RWPE2 (cell line): ENCODE measurements at regions not wholly inside any gene's neighbourhood (a gene's known extent, or its start where the extent isn't known, plus 50 kb on each side); places are given as distances from the start of the nearest gene placed in this dataset.

Source experiments
- ATAC-seq: fragments of 200-7000 bp; cut with Tn5 transposase; 3 replicates; pipeline ENCODE4 v1.9.1; 2021; ENCODE audit warnings: low read depth
- DNase-seq: peaks from one replicate; pipeline ENCODE4 v3.0.0-alpha.2; 2020; ENCODE audit warnings: low spot score
- H3K27ac ChIP-seq: fragments of 450-650 bp; 2 replicates; pipeline ENCODE4 v1.5.1; 2017; ENCODE audit warnings: mild to moderate bottlenecking; ENCODE audit not compliant: poor library complexity, severe bottlenecking
- H3K27me3 ChIP-seq: fragments of 250-450 bp; sonication (Bioruptor Pico); 2 replicates; pipeline ENCODE4 v1.5.1; 2021; ENCODE audit warnings: mild to moderate bottlenecking, moderate library complexity; ENCODE audit not compliant: insufficient read depth, poor library complexity, severe bottlenecking
- H3K36me3 ChIP-seq: fragments of 250-450 bp; sonication (Bioruptor Pico); 2 replicates; pipeline ENCODE4 v1.5.1; 2020; ENCODE audit warnings: low read depth, mild to moderate bottlenecking, moderate library complexity
- H3K4me1 ChIP-seq: fragments of 250-450 bp; sonication (Bioruptor Pico); 2 replicates; pipeline ENCODE4 v1.5.1; 2021; ENCODE audit warnings: mild to moderate bottlenecking, moderate library complexity; ENCODE audit not compliant: insufficient read depth, poor library complexity, severe bottlenecking
- H3K4me3 ChIP-seq: fragments of 250-450 bp; sonication (Bioruptor Pico); 2 replicates; pipeline ENCODE4 v1.5.1; 2021; ENCODE audit warnings: mild to moderate bottlenecking, moderate library complexity; ENCODE audit not compliant: severe bottlenecking
- H3K9me3 ChIP-seq: fragments of 250-450 bp; sonication (Bioruptor Pico); 2 replicates; pipeline ENCODE4 v1.5.1; 2021; ENCODE audit warnings: mild to moderate bottlenecking, moderate library complexity; ENCODE audit not compliant: severe bottlenecking
- TF ChIP-seq, protein P1 (sequence below): fragments of 450-650 bp; IDR thresholded peaks from one replicate; pipeline ENCODE4 v1.5.1; 2017; ENCODE audit warnings: mild to moderate bottlenecking, moderate library complexity; ENCODE audit not compliant: poor library complexity, severe bottlenecking

DNA sequence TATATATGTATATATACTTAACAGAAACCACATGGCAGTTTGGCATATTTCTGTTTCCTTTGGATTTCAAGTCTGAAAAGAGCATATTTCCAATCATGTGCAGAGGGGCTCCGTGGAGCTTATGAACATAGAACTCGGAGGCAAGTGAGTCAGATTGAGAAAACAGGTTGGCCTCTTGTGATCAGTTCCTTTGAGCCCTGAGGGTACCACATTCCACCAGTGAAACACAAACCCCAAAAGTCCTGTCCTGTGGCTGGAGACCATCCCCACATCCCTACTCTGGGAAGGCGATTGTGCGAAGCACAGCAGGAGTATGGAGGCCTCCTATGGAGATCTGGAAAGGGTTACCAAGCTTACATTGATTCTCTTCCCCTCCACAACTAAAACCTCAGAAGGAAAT, 196.7 kb upstream of the TMEM72 start:
- H3K9me3 ChIP-seq = no peaks in the 10 kb centered on the region
- H3K4me3 ChIP-seq = no peak overlapping the region
- no peak for DNase-seq
- H3K27ac ChIP-seq = no peak overlapping the region
- no peaks in the 10 kb centered on the region for H3K36me3 ChIP-seq
- TF ChIP-seq, protein P1, sequence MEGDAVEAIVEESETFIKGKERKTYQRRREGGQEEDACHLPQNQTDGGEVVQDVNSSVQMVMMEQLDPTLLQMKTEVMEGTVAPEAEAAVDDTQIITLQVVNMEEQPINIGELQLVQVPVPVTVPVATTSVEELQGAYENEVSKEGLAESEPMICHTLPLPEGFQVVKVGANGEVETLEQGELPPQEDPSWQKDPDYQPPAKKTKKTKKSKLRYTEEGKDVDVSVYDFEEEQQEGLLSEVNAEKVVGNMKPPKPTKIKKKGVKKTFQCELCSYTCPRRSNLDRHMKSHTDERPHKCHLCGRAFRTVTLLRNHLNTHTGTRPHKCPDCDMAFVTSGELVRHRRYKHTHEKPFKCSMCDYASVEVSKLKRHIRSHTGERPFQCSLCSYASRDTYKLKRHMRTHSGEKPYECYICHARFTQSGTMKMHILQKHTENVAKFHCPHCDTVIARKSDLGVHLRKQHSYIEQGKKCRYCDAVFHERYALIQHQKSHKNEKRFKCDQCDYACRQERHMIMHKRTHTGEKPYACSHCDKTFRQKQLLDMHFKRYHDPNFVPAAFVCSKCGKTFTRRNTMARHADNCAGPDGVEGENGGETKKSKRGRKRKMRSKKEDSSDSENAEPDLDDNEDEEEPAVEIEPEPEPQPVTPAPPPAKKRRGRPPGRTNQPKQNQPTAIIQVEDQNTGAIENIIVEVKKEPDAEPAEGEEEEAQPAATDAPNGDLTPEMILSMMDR = no peak
- peaks cover 14% of the 10 kb centered on the region for H3K4me1 ChIP-seq
- ATAC-seq = no peak
- no peaks in the 10 kb centered on the region for H3K27me3 ChIP-seq

DNA sequence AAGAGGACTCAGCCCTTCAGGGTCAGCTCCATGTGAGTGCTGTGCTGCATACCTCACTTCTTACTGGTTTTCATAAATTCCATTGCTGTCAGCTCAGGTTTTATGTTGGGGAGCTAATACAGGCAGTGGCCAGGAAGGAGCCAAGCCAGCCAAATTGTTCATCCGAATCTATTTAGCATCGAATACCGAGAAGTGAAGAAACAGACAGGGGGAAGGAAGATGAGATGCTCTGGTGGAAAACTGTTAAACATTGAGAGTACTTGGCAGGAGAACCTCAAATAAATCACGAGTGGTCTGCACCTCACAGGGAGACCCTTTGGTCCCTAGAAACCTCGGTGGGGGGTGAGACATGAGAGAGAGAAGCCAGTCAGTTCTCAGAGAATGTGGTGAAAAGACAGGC, 196.0 kb upstream of the TMEM72 start:
- H3K4me1 ChIP-seq = peaks cover 14% of the 10 kb centered on the region
- no peak for DNase-seq
- H3K27ac ChIP-seq = no peak overlapping the region
- no peaks in the 10 kb centered on the region for H3K9me3 ChIP-seq
- H3K4me3 ChIP-seq = no peak overlapping the region
- ATAC-seq = 0 out of 3 replicates have a peak, but pooled peaks have one; percentile 46
- no peaks in the 10 kb centered on the region for H3K36me3 ChIP-seq
- TF ChIP-seq, protein P1 = no peak
- no peaks in the 10 kb centered on the region for H3K27me3 ChIP-seq

DNA sequence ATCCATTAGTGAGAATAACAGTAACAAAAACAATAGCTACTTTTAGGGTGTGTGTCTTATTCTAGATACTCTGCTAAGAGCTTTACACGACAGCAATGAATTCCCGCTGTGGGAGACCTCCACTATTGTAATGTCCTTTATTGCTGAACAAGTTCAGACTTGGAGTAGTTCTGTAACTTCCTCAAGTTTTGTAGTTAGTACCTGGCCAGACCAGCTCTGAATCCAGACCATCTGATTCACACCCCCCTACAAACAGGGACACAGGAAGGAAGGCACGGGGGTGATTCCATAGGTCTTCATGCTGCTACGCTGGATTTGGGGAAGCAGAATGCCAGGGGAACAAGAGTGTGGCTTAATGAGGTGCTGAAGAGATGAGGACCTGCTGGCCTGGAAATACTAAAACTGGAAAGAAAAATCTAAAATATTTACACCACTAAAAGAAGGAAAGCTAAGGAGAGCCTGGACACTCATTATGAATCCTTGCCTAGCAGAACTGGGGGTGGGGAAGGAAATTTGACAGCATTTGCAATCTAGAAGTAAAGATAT, 194.6 kb upstream of the TMEM72 start:
- peaks cover 14% of the 10 kb centered on the region for H3K4me1 ChIP-seq
- ATAC-seq = peak; percentile 78
- H3K27ac ChIP-seq = peak overlapping the region; percentile 37
- H3K36me3 ChIP-seq = no peaks in the 10 kb centered on the region
- no peaks in the 10 kb centered on the region for H3K27me3 ChIP-seq
- no peak for DNase-seq
- TF ChIP-seq, protein P1 = no peak
- H3K9me3 ChIP-seq = no peaks in the 10 kb centered on the region
- no peak overlapping the region for H3K4me3 ChIP-seq

DNA sequence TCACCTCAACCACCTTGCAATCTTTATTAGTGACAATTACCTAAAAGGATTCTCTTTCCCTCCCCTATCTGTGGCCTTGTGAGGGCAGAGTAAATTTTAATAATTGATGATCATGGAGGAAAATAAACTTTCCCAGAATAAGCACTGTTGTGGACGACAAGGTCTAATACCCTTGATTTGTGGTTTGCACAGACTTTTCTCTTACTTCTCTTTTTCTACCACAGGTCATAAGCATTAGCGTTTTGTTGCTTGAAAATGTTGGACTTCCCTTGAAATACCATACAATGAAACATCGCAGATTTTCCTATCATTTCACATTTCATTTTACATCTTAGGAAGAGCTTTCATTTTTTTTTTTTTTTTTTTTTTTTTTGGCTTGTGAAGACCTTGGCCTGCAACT, 188.1 kb upstream of the TMEM72 start:
- no peaks in the 10 kb centered on the region for H3K9me3 ChIP-seq
- no peak overlapping the region for H3K4me3 ChIP-seq
- TF ChIP-seq, protein P1 = no peak
- ATAC-seq (no peak), DNase-seq (no peak)
- H3K27me3 ChIP-seq = no peaks in the 10 kb centered on the region
- no peaks in the 10 kb centered on the region for H3K36me3 ChIP-seq
- peaks cover 20% of the 10 kb centered on the region for H3K4me1 ChIP-seq
- H3K27ac ChIP-seq = peak overlapping the region; percentile 37

DNA sequence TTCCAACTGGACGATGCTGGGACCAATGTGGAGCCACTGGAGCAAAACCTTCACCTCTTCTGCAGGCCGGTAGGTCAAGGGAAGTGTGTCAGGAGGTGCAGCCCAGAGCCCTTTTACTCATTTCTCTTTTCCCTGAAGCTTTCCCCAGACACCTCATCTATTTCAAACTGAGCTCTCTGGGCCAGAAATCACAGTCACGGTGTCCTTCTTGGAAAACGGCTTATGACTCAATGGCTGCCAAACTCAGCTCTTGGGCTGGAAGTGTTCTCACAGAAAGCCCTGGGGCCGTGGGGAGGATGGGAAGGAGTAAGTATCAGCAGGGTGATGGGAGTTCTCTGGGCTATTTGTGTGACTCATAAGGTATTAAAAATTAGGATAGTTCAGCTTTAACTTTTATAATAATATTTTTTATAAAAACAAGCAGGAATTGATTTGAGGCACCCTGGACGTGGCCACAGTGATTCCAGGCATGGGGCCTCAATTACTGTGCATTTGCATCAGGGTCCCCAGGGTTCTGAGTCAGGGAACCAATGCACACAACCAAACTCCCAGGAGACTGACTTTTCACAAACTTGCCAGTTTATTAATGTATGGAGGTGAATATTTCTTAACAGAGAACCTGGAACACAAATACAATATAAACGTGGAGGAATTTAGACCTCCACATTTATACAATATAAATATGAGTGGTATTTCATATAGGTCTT, 187.4 kb upstream of the TMEM72 start:
- Histone ChIP-seq H3K4me3 (no peak overlapping the region), H3K27me3 (no peaks in the 10 kb centered on the region), H3K36me3 (no peaks in the 10 kb centered on the region), H3K4me1 (peaks cover 20% of the 10 kb centered on the region), H3K9me3 (no peaks in the 10 kb centered on the region), H3K27ac (peak overlapping the region; percentile 37)
- DNase-seq (peak; percentile 72), ATAC-seq (peak; percentile 90)
- TF ChIP-seq, protein P1 = no peak
